ENCODE measurements at regions not wholly inside any gene's neighbourhood (a gene's known extent, or its start where the extent isn't known, plus 50 kb on each side); places are given as distances from the start of the nearest gene placed in this dataset.

DNA sequence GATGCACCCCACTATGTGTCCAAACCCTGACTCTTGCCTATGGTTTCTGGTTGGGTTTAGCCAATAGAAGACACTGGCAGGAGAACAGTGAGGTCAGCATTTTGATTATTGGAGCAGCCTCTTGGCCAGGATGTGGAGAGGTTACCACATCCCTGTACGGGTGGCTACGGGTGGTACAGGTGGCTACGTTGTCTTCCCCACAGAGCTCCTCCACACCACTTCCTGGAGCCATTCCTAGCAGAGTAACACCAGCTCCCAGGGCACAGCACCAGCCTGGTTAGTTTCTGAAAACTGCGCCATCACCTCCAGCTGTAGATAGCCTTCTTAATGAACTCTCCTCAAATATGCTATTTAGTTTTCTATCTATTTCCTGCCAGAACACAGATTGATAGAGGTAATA lies 445.2 kb downstream of the INHBA start (continued):
- TF ChIP-seq, protein P1, sequence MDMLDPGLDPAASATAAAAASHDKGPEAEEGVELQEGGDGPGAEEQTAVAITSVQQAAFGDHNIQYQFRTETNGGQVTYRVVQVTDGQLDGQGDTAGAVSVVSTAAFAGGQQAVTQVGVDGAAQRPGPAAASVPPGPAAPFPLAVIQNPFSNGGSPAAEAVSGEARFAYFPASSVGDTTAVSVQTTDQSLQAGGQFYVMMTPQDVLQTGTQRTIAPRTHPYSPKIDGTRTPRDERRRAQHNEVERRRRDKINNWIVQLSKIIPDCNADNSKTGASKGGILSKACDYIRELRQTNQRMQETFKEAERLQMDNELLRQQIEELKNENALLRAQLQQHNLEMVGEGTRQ (IDR thresholded peaks at IDR 0.05; ENCODE audit: borderline replicate concordance, low read depth, low read length), result no peak
- no peak for TF ChIP-seq PAX5 (IDR thresholded peaks at IDR 0.05; ENCODE audit: borderline replicate concordance, low read depth, low read length)
- no peak for TF ChIP-seq PAX8 (IDR thresholded peaks at IDR 0.05)
- TF ChIP-seq RBBP5 (conservative IDR thresholded peaks at IDR 0.05), result no peak
- TF ChIP-seq, protein P2, sequence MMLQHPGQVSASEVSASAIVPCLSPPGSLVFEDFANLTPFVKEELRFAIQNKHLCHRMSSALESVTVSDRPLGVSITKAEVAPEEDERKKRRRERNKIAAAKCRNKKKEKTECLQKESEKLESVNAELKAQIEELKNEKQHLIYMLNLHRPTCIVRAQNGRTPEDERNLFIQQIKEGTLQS (IDR thresholded peaks at IDR 0.05; ENCODE audit: borderline replicate concordance, extremely low read depth, low read depth, low read length), result no peak
- no peak for TF ChIP-seq NBN (IDR thresholded peaks at IDR 0.05)
- no peak for TF ChIP-seq MEF2A (IDR thresholded peaks at IDR 0.05; ENCODE audit: insufficient read depth, low read depth, low read length)
- no peak for TF ChIP-seq KDM1A (IDR thresholded peaks at IDR 0.05; ENCODE audit: borderline replicate concordance)
- no peak for TF ChIP-seq SUZ12 (IDR thresholded peaks at IDR 0.05; ENCODE audit: unreplicated experiment)
- no peak for TF ChIP-seq ZNF384 (IDR thresholded peaks at IDR 0.05; ENCODE audit: borderline replicate concordance, low read depth, low read length)
- no peak for TF ChIP-seq CREM (IDR thresholded peaks at IDR 0.05; ENCODE audit: low read depth)
- TF ChIP-seq NR2C1 (IDR thresholded peaks at IDR 0.05), result no peak
- no peak for TF ChIP-seq PML (IDR thresholded peaks at IDR 0.05; ENCODE audit: low read length)

DNA sequence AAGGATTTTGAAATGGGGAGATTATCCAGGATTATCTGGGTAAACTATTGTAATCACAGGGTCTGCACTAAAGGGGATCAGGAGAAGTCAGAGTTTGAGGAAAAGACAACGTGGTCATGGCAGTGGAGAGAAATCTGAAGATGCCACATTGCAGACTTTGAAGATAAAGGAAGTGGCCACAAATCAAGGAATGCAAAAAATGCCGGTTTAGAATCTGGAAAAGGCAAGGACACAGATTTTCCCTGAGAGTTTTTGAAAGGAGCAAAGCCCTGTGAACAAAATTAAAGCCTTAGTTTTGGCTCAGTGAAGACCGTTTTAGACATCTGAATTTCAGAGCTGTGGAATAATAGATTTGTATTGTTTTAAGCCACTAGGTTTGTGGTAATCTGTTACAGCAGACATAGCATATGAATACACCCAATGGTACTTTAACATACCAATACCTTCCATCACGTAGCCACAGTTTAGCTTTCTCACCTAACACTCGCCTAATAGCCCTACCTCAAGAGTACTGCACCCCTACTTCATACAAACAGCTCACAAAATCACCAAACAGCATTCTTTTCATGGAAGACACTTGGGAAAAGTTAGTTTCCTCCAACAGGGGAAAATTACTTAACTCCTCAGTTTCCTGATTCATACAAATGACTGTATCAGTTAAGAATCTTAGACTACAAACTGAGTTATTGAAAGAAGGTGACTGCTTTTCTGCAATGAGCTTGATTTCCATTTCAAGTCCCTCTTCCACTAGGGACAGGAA lies 446.5 kb downstream of the INHBA start:
- in situ Hi-C loops (cut with MboI), result no loop called here
- H3K9ac ChIP-seq (ENCODE audit: control insufficient read depth, insufficient read depth, low read length), result no peak overlapping the region
- H3K4me1 ChIP-seq (ENCODE audit: control insufficient read depth, insufficient read depth, low read length), result no peaks in the 10 kb centered on the region
- DNase-seq (ENCODE audit: low read depth, low spot score), result no peak
- H3K36me3 ChIP-seq (ENCODE audit: control insufficient read depth in 2 of 2, insufficient read depth in 2 of 2, low read length in 1 of 2), result no peaks in the 10 kb centered on the region
- H2AFZ ChIP-seq (ENCODE audit: control insufficient read depth, low read depth, low read length), result no peak overlapping the region
- ChIA-PET CTCF (interaction anchor here (1.0 kb wide), 1 partner anchor 78 kb away, joined by 3 read pairs; no protein-coding TSS in a partner anchor), POLR2A (no interaction called here), RAD21 (ENCODE audit: unreplicated experiment) (interaction anchor here (0.9 kb wide), 1 partner anchor 123 kb away, joined by 3 read pairs; no protein-coding TSS in a partner anchor), SMC1A (ENCODE audit: uncharacterized antibody, unreplicated experiment) (interaction anchor here (1.2 kb wide), 2 partner anchors 19 to 47 kb away, joined by 3 read pairs; no protein-coding TSS in a partner anchor)
- H3K4me2 ChIP-seq (ENCODE audit: control insufficient read depth, insufficient read depth), result no peak overlapping the region
- intact Hi-C loops (cut with micrococcal nuclease; ENCODE audit: unreplicated experiment), result no loop called here
- no peak for FAIRE-seq
- no peak overlapping the region for H3K27ac ChIP-seq (ENCODE audit: control insufficient read depth, insufficient read depth)
- 3% methylated on average over 5 of the region's 5 CpGs for WGBS (ENCODE audit: insufficient coverage, insufficient replicate concordance, low lambda C conversion rate, missing lambda C conversion rate)
- H3K79me2 ChIP-seq (ENCODE audit: control insufficient read depth, insufficient read depth, low read length), result no peaks in the 10 kb centered on the region
- no peaks in the 10 kb centered on the region for H3K27me3 ChIP-seq (replicated peaks in 1 of 2; ENCODE audit: control insufficient read depth in 2 of 2, insufficient read depth in 2 of 2, low read length in 1 of 2)
- BruUV-seq (replicated peaks), result no TSS peak
- no peak for ATAC-seq
- H4K20me1 ChIP-seq (ENCODE audit: control insufficient read depth, insufficient read depth), result no peaks in the 10 kb centered on the region
- no peaks in the 10 kb centered on the region for H3K9me3 ChIP-seq (replicated peaks; ENCODE audit: control insufficient read depth, insufficient read depth, low read length)
- H3K4me3 ChIP-seq, result no peak overlapping the region
- no peak for TF ChIP-seq TCF12 (IDR thresholded peaks at IDR 0.05; ENCODE audit: low read depth, low read length)
- TF ChIP-seq, protein P3, sequence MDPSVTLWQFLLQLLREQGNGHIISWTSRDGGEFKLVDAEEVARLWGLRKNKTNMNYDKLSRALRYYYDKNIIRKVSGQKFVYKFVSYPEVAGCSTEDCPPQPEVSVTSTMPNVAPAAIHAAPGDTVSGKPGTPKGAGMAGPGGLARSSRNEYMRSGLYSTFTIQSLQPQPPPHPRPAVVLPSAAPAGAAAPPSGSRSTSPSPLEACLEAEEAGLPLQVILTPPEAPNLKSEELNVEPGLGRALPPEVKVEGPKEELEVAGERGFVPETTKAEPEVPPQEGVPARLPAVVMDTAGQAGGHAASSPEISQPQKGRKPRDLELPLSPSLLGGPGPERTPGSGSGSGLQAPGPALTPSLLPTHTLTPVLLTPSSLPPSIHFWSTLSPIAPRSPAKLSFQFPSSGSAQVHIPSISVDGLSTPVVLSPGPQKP (IDR thresholded peaks at IDR 0.05; ENCODE audit: low read depth, low read length), result no peak
- TF ChIP-seq, protein P4, sequence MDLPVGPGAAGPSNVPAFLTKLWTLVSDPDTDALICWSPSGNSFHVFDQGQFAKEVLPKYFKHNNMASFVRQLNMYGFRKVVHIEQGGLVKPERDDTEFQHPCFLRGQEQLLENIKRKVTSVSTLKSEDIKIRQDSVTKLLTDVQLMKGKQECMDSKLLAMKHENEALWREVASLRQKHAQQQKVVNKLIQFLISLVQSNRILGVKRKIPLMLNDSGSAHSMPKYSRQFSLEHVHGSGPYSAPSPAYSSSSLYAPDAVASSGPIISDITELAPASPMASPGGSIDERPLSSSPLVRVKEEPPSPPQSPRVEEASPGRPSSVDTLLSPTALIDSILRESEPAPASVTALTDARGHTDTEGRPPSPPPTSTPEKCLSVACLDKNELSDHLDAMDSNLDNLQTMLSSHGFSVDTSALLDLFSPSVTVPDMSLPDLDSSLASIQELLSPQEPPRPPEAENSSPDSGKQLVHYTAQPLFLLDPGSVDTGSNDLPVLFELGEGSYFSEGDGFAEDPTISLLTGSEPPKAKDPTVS (IDR thresholded peaks at IDR 0.05; ENCODE audit: low read depth, low read length), result no peak
- no peak for TF ChIP-seq NFYA (IDR thresholded peaks at IDR 0.05; ENCODE audit: borderline replicate concordance, low read depth, low read length)
- no peak for TF ChIP-seq RBBP5 (conservative IDR thresholded peaks at IDR 0.05)
- TF ChIP-seq ZNF24 (IDR thresholded peaks at IDR 0.05), result no peak
- TF ChIP-seq GABPA (IDR thresholded peaks at IDR 0.05; ENCODE audit: low read depth), result no peak
- TF ChIP-seq SIN3A (IDR thresholded peaks at IDR 0.05; ENCODE audit: low read depth, low read length), result no peak
- no peak for TF ChIP-seq GATAD2B (conservative IDR thresholded peaks at IDR 0.05; ENCODE audit: low read depth)
- no peak for TF ChIP-seq CBX5 (IDR thresholded peaks at IDR 0.05; ENCODE audit: low read depth)
- TF ChIP-seq CREM (IDR thresholded peaks at IDR 0.05; ENCODE audit: low read depth), result no peak

All from GM12878 (cell line).